Keratinocyte (primary cell): ENCODE measurements at regions not wholly inside any gene's neighbourhood (a gene's known extent, or its start where the extent isn't known, plus 50 kb on each side); places are given as distances from the start of the nearest gene placed in this dataset.

Experiments used
- EZH2 ChIP-seq: IDR thresholded peaks from one replicate; pipeline ENCODE4 v1.6.1; 2012; ENCODE audit warnings: inconsistent platforms, mild to moderate bottlenecking, low read length, moderate library complexity
- TF ChIP-seq, protein P1 (sequence below), 3 experiments: IDR thresholded peaks in 1 of 3; conservative IDR thresholded peaks in 1 of 3; optimal IDR thresholded peaks in 1 of 3; 2 replicates in 2 of 3; 3 replicates in 1 of 3; pipeline versions ENCODE3 to v1.5.1; 2011; ENCODE audit warnings: low read length in 3 of 3, mild to moderate bottlenecking in 3 of 3, moderate library complexity in 2 of 3, control low read depth in 1 of 3, inconsistent platforms in 1 of 3; ENCODE audit not compliant: insufficient read depth in 2 of 3; ENCODE audit errors: extremely low read depth in 1 of 3

- TF ChIP-seq, protein P1, sequence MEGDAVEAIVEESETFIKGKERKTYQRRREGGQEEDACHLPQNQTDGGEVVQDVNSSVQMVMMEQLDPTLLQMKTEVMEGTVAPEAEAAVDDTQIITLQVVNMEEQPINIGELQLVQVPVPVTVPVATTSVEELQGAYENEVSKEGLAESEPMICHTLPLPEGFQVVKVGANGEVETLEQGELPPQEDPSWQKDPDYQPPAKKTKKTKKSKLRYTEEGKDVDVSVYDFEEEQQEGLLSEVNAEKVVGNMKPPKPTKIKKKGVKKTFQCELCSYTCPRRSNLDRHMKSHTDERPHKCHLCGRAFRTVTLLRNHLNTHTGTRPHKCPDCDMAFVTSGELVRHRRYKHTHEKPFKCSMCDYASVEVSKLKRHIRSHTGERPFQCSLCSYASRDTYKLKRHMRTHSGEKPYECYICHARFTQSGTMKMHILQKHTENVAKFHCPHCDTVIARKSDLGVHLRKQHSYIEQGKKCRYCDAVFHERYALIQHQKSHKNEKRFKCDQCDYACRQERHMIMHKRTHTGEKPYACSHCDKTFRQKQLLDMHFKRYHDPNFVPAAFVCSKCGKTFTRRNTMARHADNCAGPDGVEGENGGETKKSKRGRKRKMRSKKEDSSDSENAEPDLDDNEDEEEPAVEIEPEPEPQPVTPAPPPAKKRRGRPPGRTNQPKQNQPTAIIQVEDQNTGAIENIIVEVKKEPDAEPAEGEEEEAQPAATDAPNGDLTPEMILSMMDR (optimal IDR thresholded peaks at IDR 0.05 in 1 of 3, IDR thresholded peaks at IDR 0.05 in 1 of 3, conservative IDR thresholded peaks at IDR 0.05 in 1 of 3; ENCODE audit: extremely low read depth in 1 of 3, insufficient read depth in 2 of 3, low read length in 3 of 3) = no peak
- no peak for TF ChIP-seq EZH2
Measured at GRCh38 chr4:174071595-174071994, 211.9 kb downstream of the FBXO8 start.
